ENCODE measurements at regions not wholly inside any gene's neighbourhood (a gene's known extent, or its start where the extent isn't known, plus 50 kb on each side); places are given as distances from the start of the nearest gene placed in this dataset.

GRCh38 chr21:28444557-28444956, 548.1 kb downstream of the LTN1 start:
- Histone ChIP-seq H3K27me3 (no peaks in the 10 kb centered on the region), H3K4me1 (ENCODE audit: insufficient read depth) (no peaks in the 10 kb centered on the region), H3K27ac (no peak overlapping the region), H3K4me3 (no peak overlapping the region), H3K9me3 (no peaks in the 10 kb centered on the region), H3K36me3 (no peaks in the 10 kb centered on the region)
- intact Hi-C loops (cut with DNase I): no loop called here
- TF ChIP-seq CTCF (IDR thresholded peaks at IDR 0.05): no peak
- no peak for TF ChIP-seq EP300 (IDR thresholded peaks at IDR 0.05)
- TF ChIP-seq POLR2A (IDR thresholded peaks at IDR 0.05): no peak
- DNase-seq: no peak

- TF ChIP-seq POLR2A (IDR thresholded peaks at IDR 0.05) (no peak), CTCF (IDR thresholded peaks at IDR 0.05) (no peak), EP300 (IDR thresholded peaks at IDR 0.05) (no peak)
- no peaks in the 10 kb centered on the region for H3K4me1 ChIP-seq (ENCODE audit: insufficient read depth)
- no peaks in the 10 kb centered on the region for H3K36me3 ChIP-seq
- H3K4me3 ChIP-seq: no peak overlapping the region
- intact Hi-C loops (cut with DNase I): no loop called here
- no peaks in the 10 kb centered on the region for H3K27me3 ChIP-seq
- DNase-seq: no peak
- H3K9me3 ChIP-seq: no peaks in the 10 kb centered on the region
- 79 to 90% (median 82%) methylated on average over 2 of the region's 2 CpGs for WGBS, 3 donors
- H3K27ac ChIP-seq: no peak overlapping the region
These were observed 548.6 kb downstream of the LTN1 start for GRCh38 chr21:28444111-28444510.

GRCh38 chr21:28442624-28443023, 550.1 kb downstream of the LTN1 start:
- no peak overlapping the region for H3K27ac ChIP-seq
- no peak for DNase-seq
- no peaks in the 10 kb centered on the region for H3K9me3 ChIP-seq
- no peaks in the 10 kb centered on the region for H3K36me3 ChIP-seq
- H3K4me3 ChIP-seq: no peak overlapping the region
- H3K27me3 ChIP-seq: no peaks in the 10 kb centered on the region
- TF ChIP-seq CTCF (IDR thresholded peaks at IDR 0.05): no peak
- no peak for TF ChIP-seq EP300 (IDR thresholded peaks at IDR 0.05)
- no peak for TF ChIP-seq POLR2A (IDR thresholded peaks at IDR 0.05)
- intact Hi-C loops (cut with DNase I): no loop called here
- no peaks in the 10 kb centered on the region for H3K4me1 ChIP-seq (ENCODE audit: insufficient read depth)

GRCh38 chr21:28442085-28442484, 550.6 kb downstream of the LTN1 start:
- no peaks in the 10 kb centered on the region for H3K36me3 ChIP-seq
- no peak for DNase-seq
- 81 to 93% (median 92%) methylated on average over 4 of the region's 4 CpGs for WGBS, 3 donors
- no peaks in the 10 kb centered on the region for H3K27me3 ChIP-seq
- H3K9me3 ChIP-seq: no peaks in the 10 kb centered on the region
- no peak overlapping the region for H3K4me3 ChIP-seq
- intact Hi-C loops (cut with DNase I): no loop called here
- H3K4me1 ChIP-seq (ENCODE audit: insufficient read depth): no peaks in the 10 kb centered on the region
- TF ChIP-seq EP300 (IDR thresholded peaks at IDR 0.05) (no peak), POLR2A (IDR thresholded peaks at IDR 0.05) (no peak), CTCF (IDR thresholded peaks at IDR 0.05) (no peak)
- no peak overlapping the region for H3K27ac ChIP-seq

- Histone ChIP-seq H3K27me3 (no peaks in the 10 kb centered on the region), H3K4me1 (ENCODE audit: insufficient read depth) (no peaks in the 10 kb centered on the region), H3K27ac (no peak overlapping the region), H3K4me3 (no peak overlapping the region), H3K36me3 (no peaks in the 10 kb centered on the region), H3K9me3 (no peaks in the 10 kb centered on the region)
- intact Hi-C loops (cut with DNase I): no loop called here
- no peak for TF ChIP-seq EP300 (IDR thresholded peaks at IDR 0.05)
- no peak for TF ChIP-seq CTCF (IDR thresholded peaks at IDR 0.05)
- TF ChIP-seq POLR2A (IDR thresholded peaks at IDR 0.05): no peak
- 14 to 28% (median 15%) methylated on average over 3 of the region's 3 CpGs for WGBS, 3 donors
- DNase-seq: no peak
These were observed 552.9 kb downstream of the LTN1 start for GRCh38 chr21:28439788-28440187.
